WTC11 (cell line): ENCODE measurements at regions not wholly inside any gene's neighbourhood (a gene's known extent, or its start where the extent isn't known, plus 50 kb on each side); places are given as distances from the start of the nearest gene placed in this dataset.

Experiments
- ATAC-seq: fragments of 200-7000 bp; cut with Tn5 transposase; 2 replicates; pipeline ENCODE4 v1.10.0; 2021; ENCODE audit warnings: mild to moderate bottlenecking, moderate library complexity
- CTCF ChIA-PET: fragments of 300-600 bp; sonication (Branson Sonifier 250); formaldehyde crosslinking; loops from one replicate; lab custom pipeline; 2021; ENCODE audit warnings: antibody characterized with exemption; lab: Charles Lee
- POLR2A ChIA-PET: fragments of 350-600 bp; sonication (Branson Sonifier 250); formaldehyde crosslinking; loops from one replicate; lab custom pipeline; 2021; ENCODE audit warnings: antibody characterized with exemption; lab: Charles Lee
- DNase-seq: peaks from one replicate; pipeline ENCODE4 v3.0.0; 2021; ENCODE audit warnings: low spot score
- H3K27ac Mint-ChIP-seq: 2 replicates; pipeline ENCODE4 v1.8.0; 2021; ENCODE audit warnings: mixed read lengths
- H3K27me3 Mint-ChIP-seq: 2 replicates; pipeline ENCODE4 v1.8.0; 2021; ENCODE audit warnings: low read depth, mild to moderate bottlenecking, moderate library complexity, mixed read lengths
- H3K36me3 Mint-ChIP-seq: 2 replicates; pipeline ENCODE4 v1.8.0; 2021; ENCODE audit warnings: mixed read lengths
- H3K4me1 Mint-ChIP-seq: 2 replicates; pipeline ENCODE4 v1.8.0; 2022; ENCODE audit warnings: mixed read lengths
- H3K4me3 Mint-ChIP-seq: 2 replicates; pipeline ENCODE4 v1.8.0; 2021; ENCODE audit warnings: mild to moderate bottlenecking, moderate library complexity, mixed read lengths
- H3K9me3 Mint-ChIP-seq: 2 replicates; pipeline ENCODE4 v1.8.0; 2021; ENCODE audit warnings: mixed read lengths
- CBFB ChIP-seq: sonication (generic); formaldehyde crosslinking; IDR thresholded peaks from 2 replicates; pipeline ENCODE4 v1.8.1; 2022; ENCODE audit warnings: mild to moderate bottlenecking, low read depth, missing genetic modification reagents
- ELF4 ChIP-seq: sonication (generic); formaldehyde crosslinking; IDR thresholded peaks from 2 replicates; pipeline ENCODE4 v1.8.1; 2022; ENCODE audit warnings: low read depth, mild to moderate bottlenecking, moderate library complexity, missing genetic modification reagents
- EMX1 ChIP-seq: fragments of 250-450 bp; sonication (Bioruptor Pico); IDR thresholded peaks from 2 replicates; pipeline ENCODE4 v1.8.0; 2021; ENCODE audit warnings: mild to moderate bottlenecking
- ESRRA ChIP-seq: sonication (generic); formaldehyde crosslinking; IDR thresholded peaks from 2 replicates; pipeline ENCODE4 v1.8.1; 2022; ENCODE audit warnings: mild to moderate bottlenecking, missing genetic modification reagents, borderline replicate concordance
- ETV6 ChIP-seq: sonication (generic); formaldehyde crosslinking; IDR thresholded peaks from 2 replicates; pipeline ENCODE4 v1.8.1; 2022; ENCODE audit warnings: mild to moderate bottlenecking, missing genetic modification reagents
- FOXK1 ChIP-seq: sonication (generic); formaldehyde crosslinking; IDR thresholded peaks from 2 replicates; pipeline ENCODE4 v1.8.0; 2022; ENCODE audit warnings: mild to moderate bottlenecking, moderate library complexity, missing genetic modification reagents
- GABPB1 ChIP-seq: sonication (generic); formaldehyde crosslinking; IDR thresholded peaks from 2 replicates; pipeline ENCODE4 v1.8.1; 2023; ENCODE audit warnings: mild to moderate bottlenecking, missing genetic modification reagents
- HMGA2 ChIP-seq: fragments of 250-450 bp; sonication (Bioruptor Pico); IDR thresholded peaks from 2 replicates; pipeline ENCODE4 v1.4.0; 2021; ENCODE audit warnings: mild to moderate bottlenecking, moderate library complexity
- NFATC4 ChIP-seq: fragments of 250-450 bp; sonication (Bioruptor Pico); IDR thresholded peaks from 2 replicates; pipeline ENCODE4 v1.9.0; 2021; ENCODE audit warnings: mild to moderate bottlenecking
- NR3C1 ChIP-seq: sonication (generic); formaldehyde crosslinking; conservative IDR thresholded peaks from 2 replicates; pipeline ENCODE4 v1.8.1; 2023; ENCODE audit warnings: low read depth, mild to moderate bottlenecking, missing genetic modification reagents
- TEAD1 ChIP-seq: sonication (generic); formaldehyde crosslinking; IDR thresholded peaks from 2 replicates; pipeline ENCODE4 v1.8.0; 2022; ENCODE audit warnings: mild to moderate bottlenecking, missing genetic modification reagents
- ZNF121 ChIP-seq: sonication (generic); formaldehyde crosslinking; IDR thresholded peaks from 2 replicates; pipeline ENCODE4 v1.8.0; 2023; ENCODE audit warnings: missing genetic modification reagents
- ZNF263 ChIP-seq: sonication (generic); formaldehyde crosslinking; IDR thresholded peaks from 2 replicates; pipeline ENCODE4 v1.8.1; 2022; ENCODE audit warnings: low read depth, mild to moderate bottlenecking, moderate library complexity, missing genetic modification reagents
- ZNF423 ChIP-seq: fragments of 250-450 bp; sonication (Bioruptor Pico); IDR thresholded peaks from 2 replicates; pipeline ENCODE4 v2.1.2; 2022; ENCODE audit warnings: mild to moderate bottlenecking, moderate library complexity
- TF ChIP-seq, protein P1 (sequence below): fragments of 250-450 bp; sonication (Bioruptor Pico); IDR thresholded peaks from 2 replicates; pipeline ENCODE4 v2.1.2; 2022; ENCODE audit warnings: mild to moderate bottlenecking, moderate library complexity
- TF ChIP-seq, protein P2 (sequence below): sonication (generic); formaldehyde crosslinking; IDR thresholded peaks from 2 replicates; pipeline ENCODE4 v1.8.0; 2022; ENCODE audit warnings: mild to moderate bottlenecking, missing genetic modification reagents
- TF ChIP-seq, protein P3 (sequence below): sonication (generic); formaldehyde crosslinking; IDR thresholded peaks from 2 replicates; pipeline ENCODE4 v1.8.1; 2023; ENCODE audit warnings: mild to moderate bottlenecking, missing genetic modification reagents
- TF ChIP-seq, protein P4 (sequence below): sonication (generic); formaldehyde crosslinking; IDR thresholded peaks from 2 replicates; pipeline ENCODE4 v1.8.1; 2023; ENCODE audit warnings: mild to moderate bottlenecking, missing genetic modification reagents
- TF ChIP-seq, protein P5 (sequence below): sonication (generic); formaldehyde crosslinking; IDR thresholded peaks from 2 replicates; pipeline ENCODE4 v1.8.0; 2022; ENCODE audit warnings: mild to moderate bottlenecking, missing genetic modification reagents
- TF ChIP-seq, protein P6 (sequence below): sonication (generic); formaldehyde crosslinking; IDR thresholded peaks from 2 replicates; pipeline ENCODE4 v1.8.0; 2022; ENCODE audit warnings: mild to moderate bottlenecking, missing genetic modification reagents

DNA sequence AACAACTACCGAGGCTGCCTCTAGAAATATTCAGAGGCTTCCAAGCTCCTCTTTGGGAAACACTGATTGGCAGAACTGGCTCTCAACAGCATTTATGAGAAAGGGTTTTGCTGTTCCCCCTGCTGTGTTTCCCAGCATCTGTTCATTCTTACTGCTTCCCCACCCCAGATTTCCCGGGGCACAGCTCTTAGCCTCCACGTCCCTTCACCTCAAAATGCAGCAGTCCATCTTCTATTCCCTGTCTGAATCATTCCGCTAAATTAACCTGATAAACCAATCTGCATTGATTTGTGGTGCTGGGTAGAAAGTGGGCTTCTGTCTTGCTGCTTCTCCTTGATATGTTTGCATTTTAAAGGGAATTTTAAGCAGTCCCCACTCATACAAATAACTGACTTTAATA is 67.4 kb downstream of the PLK2 start:
- ChIA-PET POLR2A (no interaction called here), CTCF (interaction anchor here (1.5 kb wide), 1 partner anchor 69 kb away, joined by 4 read pairs; no protein-coding TSS in a partner anchor)
- H3K4me1 Mint-ChIP-seq = peaks cover 22% of the 10 kb centered on the region
- DNase-seq = no peak
- no peak for ATAC-seq
- peaks cover 14% of the 10 kb centered on the region for H3K9me3 Mint-ChIP-seq
- TF ChIP-seq ZNF263 (CRISPR knock-in tag) (no peak), FOXK1 (CRISPR knock-in tag) (no peak), ESRRA (CRISPR knock-in tag) (no peak), HMGA2 (no peak), ZNF121 (no peak), NFATC4 (CRISPR knock-in tag) (no peak), TEAD1 (CRISPR knock-in tag) (no peak), ETV6 (no peak), ZNF423 (no peak), EMX1 (CRISPR knock-in tag) (no peak), NR3C1 (CRISPR knock-in tag) (no peak)
- TF ChIP-seq, protein P1, sequence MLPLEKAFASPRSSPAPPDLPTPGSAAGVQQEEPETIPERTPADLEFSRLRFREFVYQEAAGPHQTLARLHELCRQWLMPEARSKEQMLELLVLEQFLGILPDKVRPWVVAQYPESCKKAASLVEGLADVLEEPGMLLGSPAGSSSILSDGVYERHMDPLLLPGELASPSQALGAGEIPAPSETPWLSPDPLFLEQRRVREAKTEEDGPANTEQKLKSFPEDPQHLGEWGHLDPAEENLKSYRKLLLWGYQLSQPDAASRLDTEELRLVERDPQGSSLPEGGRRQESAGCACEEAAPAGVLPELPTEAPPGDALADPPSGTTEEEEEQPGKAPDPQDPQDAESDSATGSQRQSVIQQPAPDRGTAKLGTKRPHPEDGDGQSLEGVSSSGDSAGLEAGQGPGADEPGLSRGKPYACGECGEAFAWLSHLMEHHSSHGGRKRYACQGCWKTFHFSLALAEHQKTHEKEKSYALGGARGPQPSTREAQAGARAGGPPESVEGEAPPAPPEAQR = no peak
- TF ChIP-seq, protein P2, sequence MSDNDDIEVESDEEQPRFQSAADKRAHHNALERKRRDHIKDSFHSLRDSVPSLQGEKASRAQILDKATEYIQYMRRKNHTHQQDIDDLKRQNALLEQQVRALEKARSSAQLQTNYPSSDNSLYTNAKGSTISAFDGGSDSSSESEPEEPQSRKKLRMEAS (CRISPR knock-in tag) = no peak
- TF ChIP-seq, protein P3, sequence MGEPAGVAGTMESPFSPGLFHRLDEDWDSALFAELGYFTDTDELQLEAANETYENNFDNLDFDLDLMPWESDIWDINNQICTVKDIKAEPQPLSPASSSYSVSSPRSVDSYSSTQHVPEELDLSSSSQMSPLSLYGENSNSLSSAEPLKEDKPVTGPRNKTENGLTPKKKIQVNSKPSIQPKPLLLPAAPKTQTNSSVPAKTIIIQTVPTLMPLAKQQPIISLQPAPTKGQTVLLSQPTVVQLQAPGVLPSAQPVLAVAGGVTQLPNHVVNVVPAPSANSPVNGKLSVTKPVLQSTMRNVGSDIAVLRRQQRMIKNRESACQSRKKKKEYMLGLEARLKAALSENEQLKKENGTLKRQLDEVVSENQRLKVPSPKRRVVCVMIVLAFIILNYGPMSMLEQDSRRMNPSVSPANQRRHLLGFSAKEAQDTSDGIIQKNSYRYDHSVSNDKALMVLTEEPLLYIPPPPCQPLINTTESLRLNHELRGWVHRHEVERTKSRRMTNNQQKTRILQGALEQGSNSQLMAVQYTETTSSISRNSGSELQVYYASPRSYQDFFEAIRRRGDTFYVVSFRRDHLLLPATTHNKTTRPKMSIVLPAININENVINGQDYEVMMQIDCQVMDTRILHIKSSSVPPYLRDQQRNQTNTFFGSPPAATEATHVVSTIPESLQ (CRISPR knock-in tag) = no peak
- TF ChIP-seq, protein P4, sequence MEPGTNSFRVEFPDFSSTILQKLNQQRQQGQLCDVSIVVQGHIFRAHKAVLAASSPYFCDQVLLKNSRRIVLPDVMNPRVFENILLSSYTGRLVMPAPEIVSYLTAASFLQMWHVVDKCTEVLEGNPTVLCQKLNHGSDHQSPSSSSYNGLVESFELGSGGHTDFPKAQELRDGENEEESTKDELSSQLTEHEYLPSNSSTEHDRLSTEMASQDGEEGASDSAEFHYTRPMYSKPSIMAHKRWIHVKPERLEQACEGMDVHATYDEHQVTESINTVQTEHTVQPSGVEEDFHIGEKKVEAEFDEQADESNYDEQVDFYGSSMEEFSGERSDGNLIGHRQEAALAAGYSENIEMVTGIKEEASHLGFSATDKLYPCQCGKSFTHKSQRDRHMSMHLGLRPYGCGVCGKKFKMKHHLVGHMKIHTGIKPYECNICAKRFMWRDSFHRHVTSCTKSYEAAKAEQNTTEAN (CRISPR knock-in tag) = no peak
- no peaks in the 10 kb centered on the region for H3K36me3 Mint-ChIP-seq
- H3K27ac Mint-ChIP-seq = no peak overlapping the region
- no peak overlapping the region for H3K4me3 Mint-ChIP-seq
- no peaks in the 10 kb centered on the region for H3K27me3 Mint-ChIP-seq

DNA sequence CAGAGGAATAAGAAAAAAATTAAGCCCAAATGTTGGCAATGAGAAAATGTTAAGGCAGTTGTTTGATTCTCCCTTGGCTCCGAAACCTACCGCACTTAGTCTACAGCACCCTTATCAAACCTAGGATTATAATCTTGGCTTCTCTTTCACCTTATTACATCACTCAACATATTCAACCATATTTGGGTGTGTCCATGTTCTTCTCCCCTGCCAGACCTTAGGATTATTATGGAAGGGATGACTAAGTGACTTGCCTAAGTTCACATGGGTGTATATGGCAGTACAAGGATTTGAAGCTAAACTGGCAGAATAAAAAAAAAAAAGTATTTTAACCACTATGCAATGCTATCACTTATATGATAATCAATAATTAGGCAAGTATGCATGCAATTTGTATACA is 76.4 kb downstream of the PLK2 start:
- CTCF ChIA-PET = no interaction called here
- ATAC-seq = no peak
- H3K27me3 Mint-ChIP-seq = no peaks in the 10 kb centered on the region; the same call in 1 of the 2 replicates

More for the DNA sequence above, 76.4 kb downstream of the PLK2 start:
- no peaks in the 10 kb centered on the region for H3K4me1 Mint-ChIP-seq
- POLR2A ChIA-PET = no interaction called here
- no peak overlapping the region for H3K4me3 Mint-ChIP-seq
- H3K27ac Mint-ChIP-seq = no peak overlapping the region
- H3K36me3 Mint-ChIP-seq = peaks cover 45% of the 10 kb centered on the region
- no peak for DNase-seq
- TF ChIP-seq FOXK1 (CRISPR knock-in tag) (no peak), ELF4 (CRISPR knock-in tag) (no peak), ETV6 (no peak), CBFB (CRISPR knock-in tag) (no peak), GABPB1 (CRISPR knock-in tag) (no peak)
- TF ChIP-seq, protein P5, sequence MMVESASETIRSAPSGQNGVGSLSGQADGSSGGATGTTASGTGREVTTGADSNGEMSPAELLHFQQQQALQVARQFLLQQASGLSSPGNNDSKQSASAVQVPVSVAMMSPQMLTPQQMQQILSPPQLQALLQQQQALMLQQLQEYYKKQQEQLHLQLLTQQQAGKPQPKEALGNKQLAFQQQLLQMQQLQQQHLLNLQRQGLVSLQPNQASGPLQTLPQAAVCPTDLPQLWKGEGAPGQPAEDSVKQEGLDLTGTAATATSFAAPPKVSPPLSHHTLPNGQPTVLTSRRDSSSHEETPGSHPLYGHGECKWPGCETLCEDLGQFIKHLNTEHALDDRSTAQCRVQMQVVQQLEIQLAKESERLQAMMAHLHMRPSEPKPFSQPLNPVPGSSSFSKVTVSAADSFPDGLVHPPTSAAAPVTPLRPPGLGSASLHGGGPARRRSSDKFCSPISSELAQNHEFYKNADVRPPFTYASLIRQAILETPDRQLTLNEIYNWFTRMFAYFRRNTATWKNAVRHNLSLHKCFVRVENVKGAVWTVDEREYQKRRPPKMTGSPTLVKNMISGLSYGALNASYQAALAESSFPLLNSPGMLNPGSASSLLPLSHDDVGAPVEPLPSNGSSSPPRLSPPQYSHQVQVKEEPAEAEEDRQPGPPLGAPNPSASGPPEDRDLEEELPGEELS (CRISPR knock-in tag) = no peak
- TF ChIP-seq, protein P6, sequence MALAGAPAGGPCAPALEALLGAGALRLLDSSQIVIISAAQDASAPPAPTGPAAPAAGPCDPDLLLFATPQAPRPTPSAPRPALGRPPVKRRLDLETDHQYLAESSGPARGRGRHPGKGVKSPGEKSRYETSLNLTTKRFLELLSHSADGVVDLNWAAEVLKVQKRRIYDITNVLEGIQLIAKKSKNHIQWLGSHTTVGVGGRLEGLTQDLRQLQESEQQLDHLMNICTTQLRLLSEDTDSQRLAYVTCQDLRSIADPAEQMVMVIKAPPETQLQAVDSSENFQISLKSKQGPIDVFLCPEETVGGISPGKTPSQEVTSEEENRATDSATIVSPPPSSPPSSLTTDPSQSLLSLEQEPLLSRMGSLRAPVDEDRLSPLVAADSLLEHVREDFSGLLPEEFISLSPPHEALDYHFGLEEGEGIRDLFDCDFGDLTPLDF (CRISPR knock-in tag) = no peak
- TF ChIP-seq, protein P4 (CRISPR knock-in tag) = no peak
- H3K9me3 Mint-ChIP-seq = peaks cover 46% of the 10 kb centered on the region
